ENCODE measurements at regions not wholly inside any gene's neighbourhood (a gene's known extent, or its start where the extent isn't known, plus 50 kb on each side); places are given as distances from the start of the nearest gene placed in this dataset.

GRCh38 chr20:57795342-57795697 lies 85.5 kb upstream of the PMEPA1 start:
- ATAC-seq (ENCODE audit: low read depth) = no peak

More at GRCh38 chr20:57795342-57795697, 85.5 kb upstream of the PMEPA1 start:
- WGBS, 2 experiments (ENCODE audit: extremely low coverage in 2 of 2, insufficient read length in 1 of 2) = no CpG with 5 or more reads among the region's 6 CpGs
- no peak overlapping the region for H3K9ac ChIP-seq (ENCODE audit: low read depth, low read length)
- H3K36me3 ChIP-seq (ENCODE audit: control insufficient read depth, insufficient read depth, low read length) = no peaks in the 10 kb centered on the region
- H2AFZ ChIP-seq (replicated peaks; ENCODE audit: low read length, poor library complexity) = peak overlapping the region; percentile 4
- H2AK5ac ChIP-seq (ENCODE audit: low read depth, low read length) = no peak overlapping the region
- no peak overlapping the region for H3K27ac ChIP-seq (ENCODE audit: insufficient read depth, low read length)
- no peak overlapping the region for H4K91ac ChIP-seq (ENCODE audit: insufficient read depth, low read depth, low read length)
- intact Hi-C loops (cut with micrococcal nuclease) (no loop called here), in situ Hi-C loops (cut with MboI; ENCODE audit: low sequenced_read_pairs) (no loop called here), dilution Hi-C loops (cut with HindIII; ENCODE audit: low sequenced_read_pairs, unreplicated experiment) (no loop called here)
- H3K4me3 ChIP-seq (ENCODE audit: insufficient read depth, low read depth, low read length) = no peak overlapping the region
- H2BK120ac ChIP-seq (ENCODE audit: low read depth, low read length) = no peak overlapping the region
- peaks cover 2% of the 10 kb centered on the region; the same call in 1 of the 2 replicates for H3K9me1 ChIP-seq (ENCODE audit: insufficient read depth, low read length)
- H4K8ac ChIP-seq (ENCODE audit: low read depth in 2 of 2, low read length in 2 of 2) = no peak overlapping the region
- no peak overlapping the region for H2BK5ac ChIP-seq (ENCODE audit: low read depth, low read length, poor library complexity, severe bottlenecking)
- CTCF ChIA-PET = no interaction called here
- no peak overlapping the region for H2BK20ac ChIP-seq (ENCODE audit: low read depth, low read length)
- no peak overlapping the region for H4K5ac ChIP-seq (ENCODE audit: low read depth, low read length)
- no peak overlapping the region for H3K56ac ChIP-seq (ENCODE audit: extremely low read depth, insufficient read depth, low read length)
- H3K27me3 ChIP-seq (ENCODE audit: control insufficient read depth, insufficient read depth, low read length) = peaks cover 3% of the 10 kb centered on the region; the same call in 1 of the 2 replicates
- no peaks in the 10 kb centered on the region for H3K79me1 ChIP-seq (ENCODE audit: low read depth in 1 of 2, low read length in 2 of 2)
- no peak overlapping the region for H3K4ac ChIP-seq (ENCODE audit: low read depth, low read length)
- H3K9me3 ChIP-seq (ENCODE audit: control insufficient read depth, insufficient read depth, low read length) = no peaks in the 10 kb centered on the region
- H2BK15ac ChIP-seq (ENCODE audit: low read depth, low read length) = no peak overlapping the region
- no peak overlapping the region for H2AK9ac ChIP-seq (replicated peaks; ENCODE audit: low read depth, low read length, poor library complexity)
- TF ChIP-seq MAZ (IDR thresholded peaks at IDR 0.05; ENCODE audit: borderline replicate concordance, low read depth, low read length) (no peak), BHLHE40 (IDR thresholded peaks at IDR 0.05; ENCODE audit: low read depth, low read length) (no peak), USF2 (IDR thresholded peaks at IDR 0.05; ENCODE audit: low read depth, low read length) (peak; percentile 31; the same call in 1 of the 2 replicates), RCOR1 (IDR thresholded peaks at IDR 0.05; ENCODE audit: insufficient replicate concordance, low read length) (no peak)
- no peak overlapping the region for H3K14ac ChIP-seq (replicated peaks; ENCODE audit: low read depth, low read length)
- H4K20me1 ChIP-seq (ENCODE audit: insufficient read depth, low read length) = no peaks in the 10 kb centered on the region
- H3K4me1 ChIP-seq (ENCODE audit: control insufficient read depth, insufficient read depth, low read length) = no peaks in the 10 kb centered on the region
- no peak overlapping the region for H3K23ac ChIP-seq (ENCODE audit: low read depth, low read length)
- DNase-seq = peak; percentile 2
- no TSS peak for BruUV-seq (replicated peaks)
- POLR2A ChIA-PET (ENCODE audit: unreplicated experiment) = no interaction called here
- no peak overlapping the region for H3K18ac ChIP-seq (ENCODE audit: low read depth, low read length)
- no peak overlapping the region for H3K4me2 ChIP-seq (ENCODE audit: low read depth, low read length)

Measured in IMR-90 (cell line).